ENCODE measurements at regions not wholly inside any gene's neighbourhood (a gene's known extent, or its start where the extent isn't known, plus 50 kb on each side); places are given as distances from the start of the nearest gene placed in this dataset.

GRCh38 chr16:54455030-54455725 is 168.6 kb upstream of the IRX3 start:
- no peak for DNase-seq (ENCODE audit: low read depth in 2 of 3, low spot score in 2 of 3)

GRCh38 chr16:54454616-54455015 is 168.0 kb upstream of the IRX3 start:
- peak in 1 of 3 donors; percentile 33 for DNase-seq (ENCODE audit: low read depth in 2 of 3, low spot score in 2 of 3)

- DNase-seq (ENCODE audit: low read depth in 2 of 3, low spot score in 2 of 3), result no peak
Observed at GRCh38 chr16:54453871-54454270, 167.3 kb upstream of the IRX3 start.

- DNase-seq (ENCODE audit: low read depth in 2 of 3, low spot score in 2 of 3), result peak in 2 of 3 donors; percentile 73 to 78
Observed at GRCh38 chr16:54447576-54448440, 161.2 kb upstream of the IRX3 start.

GRCh38 chr16:54446639-54447038 is 160.1 kb upstream of the IRX3 start:
- DNase-seq (ENCODE audit: low read depth in 2 of 3, low spot score in 2 of 3), result no peak

GRCh38 chr16:54444851-54445458 is 158.4 kb upstream of the IRX3 start:
- DNase-seq (ENCODE audit: low read depth in 2 of 3, low spot score in 2 of 3), result peak in 1 of 3 donors; percentile 35

- DNase-seq (ENCODE audit: low read depth in 2 of 3, low spot score in 2 of 3), result no peak
Observed at GRCh38 chr16:54443839-54444238, 157.3 kb upstream of the IRX3 start.

GRCh38 chr16:54443352-54443751 is 156.8 kb upstream of the IRX3 start:
- no peak for DNase-seq (ENCODE audit: low read depth in 2 of 3, low spot score in 2 of 3)

GRCh38 chr16:54442864-54443263 is 156.3 kb upstream of the IRX3 start:
- DNase-seq (ENCODE audit: low read depth in 2 of 3, low spot score in 2 of 3), result no peak

- no peak for DNase-seq (ENCODE audit: low read depth in 2 of 3, low spot score in 2 of 3)
Observed at GRCh38 chr16:54438469-54438868, 151.9 kb upstream of the IRX3 start.

- DNase-seq (ENCODE audit: low read depth in 2 of 3, low spot score in 2 of 3), result no peak
Observed at GRCh38 chr16:54437921-54438320, 151.3 kb upstream of the IRX3 start.

- DNase-seq (ENCODE audit: low read depth in 2 of 3, low spot score in 2 of 3), result no peak
Observed at GRCh38 chr16:54437401-54437800, 150.8 kb upstream of the IRX3 start.

- DNase-seq (ENCODE audit: low read depth in 2 of 3, low spot score in 2 of 3), result no peak
Observed at GRCh38 chr16:54436346-54436745, 149.8 kb upstream of the IRX3 start.

GRCh38 chr16:54434859-54435258 is 148.3 kb upstream of the IRX3 start:
- no peak for DNase-seq (ENCODE audit: low read depth in 2 of 3, low spot score in 2 of 3)

GRCh38 chr16:54432897-54433229 is 146.3 kb upstream of the IRX3 start:
- DNase-seq (ENCODE audit: low read depth in 2 of 3, low spot score in 2 of 3), result no peak

GRCh38 chr16:54431997-54432896 is 145.7 kb upstream of the IRX3 start:
- DNase-seq (ENCODE audit: low read depth in 2 of 3, low spot score in 2 of 3), result no peak

GRCh38 chr16:54431041-54431996 is 144.7 kb upstream of the IRX3 start:
- peak in 1 of 3 donors; percentile 35 for DNase-seq (ENCODE audit: low read depth in 2 of 3, low spot score in 2 of 3)

- DNase-seq (ENCODE audit: low read depth in 2 of 3, low spot score in 2 of 3), result peak in 1 of 3 donors; percentile 12
Observed at GRCh38 chr16:54430491-54431030, 144.0 kb upstream of the IRX3 start.

- DNase-seq (ENCODE audit: low read depth in 2 of 3, low spot score in 2 of 3), result no peak
Observed at GRCh38 chr16:54429029-54429428, 142.4 kb upstream of the IRX3 start.
